Activated CD8-positive, alpha-beta T cell treated with anti-CD3 and anti-CD28 coated beads for 36 hours (primary cell): ENCODE measurements at regions not wholly inside any gene's neighbourhood (a gene's known extent, or its start where the extent isn't known, plus 50 kb on each side); places are given as distances from the start of the nearest gene placed in this dataset.

Experiments
- ATAC-seq: fragments of 200-7000 bp; cut with Tn5 transposase; one replicate; pipeline ENCODE4 v1.10.0; 2021; ENCODE audit warnings: mild to moderate bottlenecking, moderate library complexity
- CTCF ChIA-PET: fragments of 350-600 bp; sonication (Branson Sonifier 250); formaldehyde crosslinking; loops from one replicate; lab custom pipeline; 2021; ENCODE audit warnings: antibody characterized with exemption; lab: Charles Lee
- POLR2A ChIA-PET: fragments of 350-600 bp; sonication (Branson Sonifier 250); formaldehyde crosslinking; loops from one replicate; lab custom pipeline; 2021; ENCODE audit warnings: antibody characterized with exemption; lab: Charles Lee
- DNase-seq: peaks from one replicate; pipeline ENCODE4 v3.0.0-alpha.2; 2020
- H3K27ac Mint-ChIP-seq: one replicate; pipeline ENCODE4 v1.8.0; 2021; ENCODE audit warnings: mild to moderate bottlenecking, mixed read lengths
- H3K27me3 Mint-ChIP-seq: one replicate; pipeline ENCODE4 v1.8.0; 2021; ENCODE audit warnings: mixed read lengths
- H3K36me3 Mint-ChIP-seq: one replicate; pipeline ENCODE4 v1.8.0; 2021; ENCODE audit warnings: low read depth, mixed read lengths
- H3K4me1 Mint-ChIP-seq: one replicate; pipeline ENCODE4 v1.8.0; 2021; ENCODE audit warnings: low read depth, mixed read lengths
- H3K4me3 Mint-ChIP-seq: one replicate; pipeline ENCODE4 v1.8.0; 2021; ENCODE audit warnings: mild to moderate bottlenecking, moderate library complexity, mixed read lengths
- H3K9me3 Mint-ChIP-seq: one replicate; pipeline ENCODE4 v1.8.0; 2021; ENCODE audit warnings: mixed read lengths
- intact Hi-C: fragments of 100-400 bp; cut with micrococcal nuclease; formaldehyde crosslinking; loops from one replicate; pipeline ENCODE4 v1.10.0; 2022
- TF ChIP-seq, protein P1 (sequence below): fragments of 200-600 bp; IDR thresholded peaks from one replicate; pipeline ENCODE4 v1.8.0; 2022; ENCODE audit warnings: antibody characterized with exemption, mild to moderate bottlenecking

DNA sequence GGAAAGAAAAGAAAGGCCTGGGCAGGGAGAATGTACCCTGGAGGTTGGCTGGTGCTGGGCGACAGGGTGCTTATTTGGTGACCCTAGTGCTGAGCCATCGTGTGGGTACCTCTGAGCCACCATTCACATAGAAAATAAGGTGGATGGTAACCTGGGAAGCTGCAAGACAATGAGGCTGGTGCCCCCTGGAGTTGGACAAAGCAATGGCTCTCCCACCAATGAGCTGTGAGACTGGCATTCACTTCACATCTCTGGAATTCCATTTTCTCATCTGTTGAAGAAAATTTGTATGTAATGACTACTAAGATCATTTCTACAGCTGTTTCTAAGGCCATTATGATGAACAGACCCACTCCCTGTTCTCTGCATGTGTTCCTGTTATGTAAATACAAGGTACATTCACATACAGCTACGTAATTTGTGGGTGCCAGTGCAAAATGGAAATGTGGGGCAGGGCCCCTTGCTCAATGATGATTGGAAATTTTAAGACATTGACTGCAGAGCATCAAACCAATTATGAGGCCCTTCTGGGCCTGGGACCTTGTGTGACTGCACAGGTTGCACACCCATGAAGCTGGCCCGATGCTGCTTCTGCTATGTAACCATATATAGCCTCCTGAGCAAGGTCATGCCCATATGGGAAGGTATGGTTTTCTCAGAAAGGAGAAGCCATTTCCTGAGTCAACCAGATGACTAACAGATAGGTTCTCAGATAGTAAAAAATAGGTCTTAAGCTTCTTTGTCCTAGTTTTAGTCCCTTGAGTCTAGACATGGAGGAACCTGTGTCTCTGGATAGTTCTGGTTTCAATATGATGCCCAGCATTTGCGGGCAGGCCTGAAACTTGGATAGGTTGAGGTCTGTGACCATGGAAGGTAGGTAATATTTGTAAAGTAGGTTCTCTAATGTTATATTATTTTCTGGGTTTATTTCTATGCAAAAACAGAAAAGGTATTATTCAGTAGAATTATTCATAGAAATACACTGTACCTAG is 63.4 kb upstream of the IGF1 start:
- DNase-seq (peak; percentile 10), ATAC-seq (no peak)
- POLR2A ChIA-PET, result no interaction called here
- no peaks in the 10 kb centered on the region for H3K36me3 Mint-ChIP-seq
- intact Hi-C loops, result no loop called here
- no peaks in the 10 kb centered on the region for H3K4me1 Mint-ChIP-seq
- peaks cover 11% of the 10 kb centered on the region for H3K27me3 Mint-ChIP-seq
- CTCF ChIA-PET, result interaction anchor here (0.5 to 2.6 kb wide), 6 partner anchors 12 to 603 kb away, joined by 3 to 7 read pairs (median 4); no protein-coding TSS in a partner anchor
- no peak overlapping the region for H3K27ac Mint-ChIP-seq
- TF ChIP-seq, protein P1, sequence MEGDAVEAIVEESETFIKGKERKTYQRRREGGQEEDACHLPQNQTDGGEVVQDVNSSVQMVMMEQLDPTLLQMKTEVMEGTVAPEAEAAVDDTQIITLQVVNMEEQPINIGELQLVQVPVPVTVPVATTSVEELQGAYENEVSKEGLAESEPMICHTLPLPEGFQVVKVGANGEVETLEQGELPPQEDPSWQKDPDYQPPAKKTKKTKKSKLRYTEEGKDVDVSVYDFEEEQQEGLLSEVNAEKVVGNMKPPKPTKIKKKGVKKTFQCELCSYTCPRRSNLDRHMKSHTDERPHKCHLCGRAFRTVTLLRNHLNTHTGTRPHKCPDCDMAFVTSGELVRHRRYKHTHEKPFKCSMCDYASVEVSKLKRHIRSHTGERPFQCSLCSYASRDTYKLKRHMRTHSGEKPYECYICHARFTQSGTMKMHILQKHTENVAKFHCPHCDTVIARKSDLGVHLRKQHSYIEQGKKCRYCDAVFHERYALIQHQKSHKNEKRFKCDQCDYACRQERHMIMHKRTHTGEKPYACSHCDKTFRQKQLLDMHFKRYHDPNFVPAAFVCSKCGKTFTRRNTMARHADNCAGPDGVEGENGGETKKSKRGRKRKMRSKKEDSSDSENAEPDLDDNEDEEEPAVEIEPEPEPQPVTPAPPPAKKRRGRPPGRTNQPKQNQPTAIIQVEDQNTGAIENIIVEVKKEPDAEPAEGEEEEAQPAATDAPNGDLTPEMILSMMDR, result no peak
- H3K9me3 Mint-ChIP-seq, result no peaks in the 10 kb centered on the region
- no peak overlapping the region for H3K4me3 Mint-ChIP-seq

DNA sequence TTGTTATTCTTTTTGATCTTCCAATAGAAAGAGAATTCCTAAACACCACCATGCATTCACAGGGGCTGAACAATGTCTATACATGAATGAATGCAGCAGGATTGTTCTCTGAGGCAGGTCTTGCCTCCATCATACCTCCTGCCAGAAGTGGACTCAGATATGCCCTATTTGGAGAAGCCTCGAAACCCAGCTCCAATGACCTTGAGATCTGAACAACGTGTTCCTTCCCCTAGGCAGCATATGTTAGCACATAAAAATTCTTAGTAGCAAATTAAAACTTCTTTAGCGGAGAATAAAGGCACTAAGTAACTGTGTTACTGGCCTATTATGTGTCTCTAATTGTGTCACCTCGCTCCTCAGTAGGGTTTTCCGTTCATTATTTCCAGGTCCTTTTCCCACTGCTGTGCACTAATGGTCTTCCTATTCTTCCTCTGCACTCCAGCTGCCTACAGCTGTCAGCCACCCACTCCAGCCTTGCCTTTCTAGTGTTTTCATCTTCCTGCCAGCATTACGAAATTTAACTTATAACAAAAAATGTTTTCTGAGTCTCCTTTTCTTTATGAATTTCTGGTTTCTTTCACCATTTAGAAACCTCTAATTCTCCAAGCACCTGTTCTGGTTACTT is 62.6 kb upstream of the IGF1 start:
- Mint-ChIP-seq H3K4me1 (no peaks in the 10 kb centered on the region), H3K27me3 (peaks cover 11% of the 10 kb centered on the region), H3K27ac (no peak overlapping the region), H3K9me3 (no peaks in the 10 kb centered on the region), H3K36me3 (no peaks in the 10 kb centered on the region), H3K4me3 (no peak overlapping the region)
- TF ChIP-seq, protein P1, result no peak
- ChIA-PET POLR2A (no interaction called here), CTCF (interaction anchor here (1.3 to 2.6 kb wide), 2 partner anchors 11 to 59 kb away, joined by 3 to 7 read pairs; no protein-coding TSS in a partner anchor)
- DNase-seq, result no peak
- intact Hi-C loops, result no loop called here
- ATAC-seq, result no peak

DNA sequence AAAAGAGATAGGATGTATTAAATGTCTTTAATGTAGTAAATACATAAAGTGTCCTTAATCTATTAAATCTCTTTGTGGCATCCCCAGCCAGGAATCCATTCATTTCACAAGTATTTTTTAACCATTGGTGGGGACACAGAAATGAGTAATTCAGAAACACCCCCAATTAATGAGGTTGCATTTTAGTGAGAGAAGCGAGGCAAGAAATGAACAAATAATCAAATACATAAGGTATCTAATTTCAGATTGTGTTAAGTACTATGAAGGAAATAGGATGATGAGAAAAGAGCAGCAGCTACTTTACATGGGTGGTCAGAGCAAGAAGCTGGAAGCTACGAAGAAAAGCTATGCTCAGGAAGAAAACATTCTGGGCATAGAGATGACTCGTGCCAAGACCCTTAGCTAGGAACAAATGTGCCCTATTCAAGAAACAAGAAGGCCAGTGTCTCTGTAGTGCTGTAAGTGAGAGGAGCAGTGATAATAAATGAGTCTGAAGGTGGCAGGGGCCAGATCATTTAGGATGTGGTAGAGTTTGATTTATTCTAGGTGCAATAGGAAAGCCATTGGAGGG is 60.5 kb upstream of the IGF1 start:
- H3K4me1 Mint-ChIP-seq, result no peaks in the 10 kb centered on the region
- H3K36me3 Mint-ChIP-seq, result no peaks in the 10 kb centered on the region
- TF ChIP-seq, protein P1, result no peak
- POLR2A ChIA-PET, result no interaction called here
- ATAC-seq, result no peak
- DNase-seq, result no peak
- intact Hi-C loops, result no loop called here
- H3K4me3 Mint-ChIP-seq, result no peak overlapping the region
- H3K27me3 Mint-ChIP-seq, result peaks cover 13% of the 10 kb centered on the region
- CTCF ChIA-PET, result interaction anchor here (1.1 kb wide), 1 partner anchor 56 kb away, joined by 3 read pairs; no protein-coding TSS in a partner anchor
- no peaks in the 10 kb centered on the region for H3K9me3 Mint-ChIP-seq
- no peak overlapping the region for H3K27ac Mint-ChIP-seq

DNA sequence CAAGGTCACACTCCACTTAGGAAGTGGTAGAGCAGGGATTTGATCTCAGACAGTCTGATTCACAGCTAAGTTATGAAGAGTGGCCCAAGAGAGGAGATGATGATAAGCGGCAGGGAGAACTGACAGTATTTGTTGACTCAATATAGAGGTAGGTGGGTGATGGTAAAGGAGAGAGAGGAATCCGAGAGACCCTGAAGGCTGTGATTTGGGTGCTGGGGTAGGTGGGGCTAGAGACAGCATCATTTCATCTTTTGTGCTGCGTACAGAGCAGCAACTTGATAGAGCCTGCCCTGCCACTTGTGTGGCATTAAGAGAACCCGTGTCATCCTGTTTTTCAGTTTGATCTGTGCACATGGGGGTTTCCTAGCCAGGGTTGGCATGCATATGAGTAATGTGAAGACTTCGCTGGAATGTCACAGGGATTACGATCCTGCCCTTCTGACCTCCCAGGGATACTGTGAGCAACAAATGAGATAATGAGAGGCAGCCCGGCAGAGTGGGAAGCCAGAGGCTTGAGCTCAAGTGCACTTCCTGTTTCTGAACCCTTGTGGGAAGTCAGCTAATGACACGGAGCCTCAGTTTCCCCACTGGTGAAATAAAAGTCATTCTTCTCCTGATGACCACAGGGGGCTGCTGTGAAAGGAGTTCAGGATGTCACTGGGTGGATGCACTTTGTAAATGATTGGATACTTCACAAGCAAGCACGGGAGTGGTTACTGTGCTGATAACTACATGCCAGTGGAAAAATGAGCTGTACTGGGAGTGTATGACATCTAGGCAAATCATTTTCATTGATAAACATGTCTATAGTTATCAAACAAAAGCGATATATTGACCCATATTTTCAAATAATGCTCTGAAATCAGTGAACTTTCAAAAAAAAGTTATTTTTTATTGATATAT is 59.5 kb upstream of the IGF1 start:
- H3K9me3 Mint-ChIP-seq, result no peaks in the 10 kb centered on the region
- TF ChIP-seq, protein P1, result no peak
- H3K4me1 Mint-ChIP-seq, result no peaks in the 10 kb centered on the region
- ChIA-PET CTCF (interaction anchor here (1.1 kb wide), 1 partner anchor 55 kb away, joined by 3 read pairs; no protein-coding TSS in a partner anchor), POLR2A (no interaction called here)
- no peaks in the 10 kb centered on the region for H3K36me3 Mint-ChIP-seq
- no peak overlapping the region for H3K4me3 Mint-ChIP-seq
- DNase-seq, result no peak
- intact Hi-C loops, result no loop called here
- no peak for ATAC-seq
- no peak overlapping the region for H3K27ac Mint-ChIP-seq
- H3K27me3 Mint-ChIP-seq, result peaks cover 13% of the 10 kb centered on the region
